ENCODE measurements at regions not wholly inside any gene's neighbourhood (a gene's known extent, or its start where the extent isn't known, plus 50 kb on each side); places are given as distances from the start of the nearest gene placed in this dataset.

DNA sequence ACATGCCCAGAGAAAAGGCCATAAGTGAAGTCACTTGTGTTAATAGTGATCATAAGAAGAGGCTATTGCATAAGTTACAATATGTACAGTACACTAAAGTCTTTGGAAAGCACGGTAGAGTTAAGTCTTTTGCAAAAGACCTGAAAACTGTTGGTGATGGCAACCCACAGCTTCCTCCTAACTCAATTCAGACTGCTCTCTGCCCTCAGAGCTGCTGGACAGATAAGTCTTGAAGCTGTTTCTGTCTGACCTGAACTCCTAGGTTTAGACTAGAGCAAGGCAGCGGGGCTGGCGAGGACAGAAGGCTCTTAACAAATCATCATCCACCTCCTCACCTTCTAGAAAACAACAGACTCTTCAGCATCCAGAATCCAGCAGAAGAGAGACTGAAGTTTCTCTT is 125.4 kb downstream of the CD24 start:
- TF ChIP-seq GATA2 (IDR thresholded peaks at IDR 0.05; ENCODE audit: low read depth, low read length) (no peak), GATA3 (IDR thresholded peaks at IDR 0.05; ENCODE audit: low read depth, low read length) (no peak)

- TF ChIP-seq GATA2 (IDR thresholded peaks at IDR 0.05; ENCODE audit: low read depth, low read length) (no peak), GATA3 (IDR thresholded peaks at IDR 0.05; ENCODE audit: low read depth, low read length) (no peak)
These were observed 127.4 kb downstream of the CD24 start for GRCh38 chr6:106847116-106847515.

DNA sequence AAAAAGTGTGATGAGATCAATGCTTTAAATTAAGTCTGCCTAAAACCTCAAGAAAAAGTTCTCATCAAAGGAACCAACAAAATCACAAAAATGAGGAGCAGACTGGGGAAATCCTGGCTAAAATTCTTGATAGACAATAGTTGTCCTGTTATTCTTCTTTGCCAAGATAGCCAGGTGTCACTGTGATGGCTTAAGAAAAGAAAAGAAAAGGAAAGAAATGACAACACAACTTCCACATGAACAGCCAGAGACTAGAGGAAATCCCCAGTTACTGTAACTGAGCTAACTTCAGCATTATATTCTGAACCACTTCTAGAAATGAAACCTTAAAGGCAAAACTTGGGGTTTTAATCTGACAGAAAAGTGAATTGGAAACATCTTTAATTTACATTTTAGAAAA is 129.6 kb downstream of the CD24 start:
- TF ChIP-seq GATA3 (IDR thresholded peaks at IDR 0.05; ENCODE audit: low read depth, low read length) (no peak), GATA2 (IDR thresholded peaks at IDR 0.05; ENCODE audit: low read depth, low read length) (no peak)

DNA sequence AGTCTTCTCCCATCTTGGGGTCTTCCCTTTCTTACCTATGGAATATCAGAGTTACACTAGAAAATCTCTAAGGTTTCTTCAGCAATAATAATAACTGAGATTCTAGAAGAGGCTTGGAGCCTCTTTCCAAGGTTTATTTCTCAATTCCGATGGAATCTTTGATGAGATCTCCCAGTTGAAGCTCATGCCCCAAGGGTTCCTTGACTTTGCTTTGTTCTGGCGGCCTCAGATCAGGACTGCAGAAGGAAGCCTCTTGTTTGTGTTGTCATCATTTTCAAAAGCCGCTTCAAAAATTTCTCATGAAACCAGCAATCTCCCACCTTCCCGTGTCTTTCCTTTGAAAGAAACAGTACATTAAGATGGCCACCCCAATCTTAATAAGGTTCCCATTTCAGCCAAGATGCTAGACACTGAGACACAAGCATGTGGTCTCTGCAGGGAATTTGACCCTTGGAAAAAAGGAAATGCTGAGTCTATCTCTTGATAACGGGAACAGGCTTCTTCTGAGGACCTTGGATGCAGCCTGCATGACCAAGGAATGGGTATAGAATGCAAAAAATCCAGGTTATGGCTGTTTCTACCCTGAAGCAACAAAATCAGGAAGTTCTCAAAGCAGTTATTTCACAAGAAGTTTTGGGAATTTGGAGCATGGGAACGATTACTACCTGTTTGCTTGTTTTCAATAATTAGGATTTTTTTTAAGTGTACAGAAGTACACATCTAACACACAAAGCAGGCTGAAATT is 141.6 kb downstream of the CD24 start:
- TF ChIP-seq GATA2 (IDR thresholded peaks at IDR 0.05; ENCODE audit: low read depth, low read length), result no peak
- TF ChIP-seq GATA3 (IDR thresholded peaks at IDR 0.05; ENCODE audit: low read depth, low read length), result no peak

DNA sequence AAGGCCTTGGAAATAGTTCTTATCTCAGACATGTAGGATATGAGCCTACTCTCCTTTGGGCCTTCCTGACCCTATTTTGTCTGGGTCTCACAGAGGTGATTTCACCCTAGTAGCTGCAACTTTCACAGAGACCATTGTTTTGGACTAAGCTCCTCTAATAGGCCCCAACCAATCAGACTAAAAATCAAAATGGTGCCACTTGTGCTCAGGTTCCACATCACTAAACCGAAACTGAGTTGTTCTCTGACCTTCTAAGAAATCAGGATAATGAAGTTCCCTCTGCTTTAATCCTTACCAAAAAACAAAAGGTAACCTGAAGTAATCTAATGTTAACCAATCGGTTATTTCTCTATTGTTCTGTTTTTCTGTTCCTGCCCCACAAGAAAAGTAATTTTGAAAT is 143.6 kb downstream of the CD24 start:
- TF ChIP-seq GATA3 (IDR thresholded peaks at IDR 0.05; ENCODE audit: low read depth, low read length), result no peak
- TF ChIP-seq GATA2 (IDR thresholded peaks at IDR 0.05; ENCODE audit: low read depth, low read length), result no peak

- TF ChIP-seq GATA2 (IDR thresholded peaks at IDR 0.05; ENCODE audit: low read depth, low read length), result no peak
These were observed 145.1 kb downstream of the CD24 start for GRCh38 chr6:106829451-106829850.

DNA sequence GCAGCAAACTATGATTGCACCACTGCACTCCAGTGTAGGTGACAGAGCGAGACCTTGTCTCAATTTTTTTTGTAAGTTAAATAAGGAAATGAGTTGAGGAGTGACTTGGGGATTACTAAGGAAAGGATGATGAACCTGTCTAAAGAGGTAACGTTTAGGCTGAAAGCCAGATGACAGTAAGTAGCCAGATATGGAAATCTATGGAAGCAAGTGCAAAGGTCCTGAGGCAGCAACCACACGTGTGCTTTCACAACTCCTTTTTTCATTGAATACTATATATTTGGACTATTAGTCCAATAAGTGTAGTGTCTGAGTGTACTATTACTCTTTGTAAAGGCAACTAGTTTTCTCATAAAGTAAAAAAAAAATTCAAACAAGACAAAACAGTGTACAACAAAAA is 147.4 kb downstream of the CD24 start:
- no peak for TF ChIP-seq GATA3 (IDR thresholded peaks at IDR 0.05; ENCODE audit: low read depth, low read length)
- TF ChIP-seq GATA2 (IDR thresholded peaks at IDR 0.05; ENCODE audit: low read depth, low read length), result no peak

- no peak for TF ChIP-seq GATA2 (IDR thresholded peaks at IDR 0.05; ENCODE audit: low read depth, low read length)
- no peak for TF ChIP-seq GATA3 (IDR thresholded peaks at IDR 0.05; ENCODE audit: low read depth, low read length)
These were observed 149.4 kb downstream of the CD24 start for GRCh38 chr6:106825156-106825555.

DNA sequence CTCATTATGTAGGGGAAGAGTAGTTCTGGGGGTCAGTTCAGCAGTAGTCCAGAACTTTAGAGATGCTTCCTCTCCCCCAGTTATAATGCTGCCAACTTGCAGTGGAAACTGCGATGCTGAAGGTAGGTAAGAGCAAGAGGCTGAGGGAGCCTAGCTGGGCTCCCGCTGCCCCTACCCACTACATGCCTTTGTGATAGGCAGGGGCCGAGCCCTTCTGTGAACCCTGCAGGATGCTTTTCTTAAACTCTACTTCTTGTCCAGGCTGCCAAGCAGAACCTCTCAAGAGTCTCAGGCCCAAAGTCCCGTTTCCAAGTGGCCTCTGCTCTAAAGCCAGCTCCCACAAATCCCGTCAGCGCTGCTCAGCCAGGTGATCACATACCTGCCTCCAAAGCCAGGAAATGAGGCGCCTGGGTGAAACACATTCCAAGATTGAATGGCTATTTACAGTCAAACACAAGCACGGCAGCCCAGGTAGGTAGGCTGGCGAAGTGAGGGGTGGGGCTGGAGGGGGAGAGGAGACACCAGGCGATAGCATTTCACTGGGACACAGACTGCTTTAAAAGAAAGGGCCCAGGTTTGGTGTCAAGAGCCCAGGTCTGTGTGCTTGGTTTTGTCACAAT is 150.7 kb downstream of the CD24 start:
- TF ChIP-seq GATA3 (IDR thresholded peaks at IDR 0.05; ENCODE audit: low read depth, low read length), result no peak
- TF ChIP-seq GATA2 (IDR thresholded peaks at IDR 0.05; ENCODE audit: low read depth, low read length), result no peak

- TF ChIP-seq GATA3 (IDR thresholded peaks at IDR 0.05; ENCODE audit: low read depth, low read length) (no peak), GATA2 (IDR thresholded peaks at IDR 0.05; ENCODE audit: low read depth, low read length) (no peak)
These were observed 151.5 kb downstream of the CD24 start for GRCh38 chr6:106823058-106823457.

- TF ChIP-seq GATA3 (IDR thresholded peaks at IDR 0.05; ENCODE audit: low read depth, low read length) (no peak), GATA2 (IDR thresholded peaks at IDR 0.05; ENCODE audit: low read depth, low read length) (peak; percentile 25; the same call in 1 of the 2 replicates)
These were observed 154.1 kb downstream of the CD24 start for GRCh38 chr6:106820412-106820852.

- TF ChIP-seq GATA2 (IDR thresholded peaks at IDR 0.05; ENCODE audit: low read depth, low read length) (no peak), GATA3 (IDR thresholded peaks at IDR 0.05; ENCODE audit: low read depth, low read length) (no peak)
These were observed 163.3 kb downstream of the CD24 start for GRCh38 chr6:106811088-106811686.

GRCh38 chr6:106808758-106809157 is 165.8 kb downstream of the CD24 start:
- TF ChIP-seq GATA2 (IDR thresholded peaks at IDR 0.05; ENCODE audit: low read depth, low read length) (no peak), GATA3 (IDR thresholded peaks at IDR 0.05; ENCODE audit: low read depth, low read length) (no peak)

GRCh38 chr6:106807947-106808611 is 166.4 kb downstream of the CD24 start:
- TF ChIP-seq GATA3 (IDR thresholded peaks at IDR 0.05; ENCODE audit: low read depth, low read length) (no peak), GATA2 (IDR thresholded peaks at IDR 0.05; ENCODE audit: low read depth, low read length) (no peak)

All from SH-SY5Y (cell line).